ENCODE measurements at regions not wholly inside any gene's neighbourhood (a gene's known extent, or its start where the extent isn't known, plus 50 kb on each side); places are given as distances from the start of the nearest gene placed in this dataset.

DNA sequence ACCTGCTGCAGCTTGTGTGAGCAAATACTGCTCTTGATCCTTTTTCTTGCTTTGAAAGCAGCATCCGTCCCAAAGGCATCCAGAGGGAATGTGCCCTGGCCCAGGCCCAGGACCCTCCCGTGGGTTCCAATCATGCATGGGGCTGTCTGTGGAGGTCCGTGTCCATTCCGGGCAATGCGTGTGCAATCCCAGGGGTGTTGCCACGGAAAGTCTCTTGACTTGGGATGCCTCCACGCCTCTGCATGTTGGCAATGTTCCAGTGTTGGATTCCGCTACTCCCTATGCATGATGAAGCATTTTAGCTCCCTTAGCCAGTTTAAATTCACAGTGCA lies 105.7 kb downstream of the SNRPN start:
- TF ChIP-seq CTCF (IDR thresholded peaks at IDR 0.05; ENCODE audit: poor library complexity, severe bottlenecking) = no peak
- TF ChIP-seq EP300 (conservative IDR thresholded peaks at IDR 0.05; ENCODE audit: poor library complexity, severe bottlenecking) = no peak
- no peak for TF ChIP-seq POLR2AphosphoS5 (IDR thresholded peaks at IDR 0.05)
- TF ChIP-seq EZH2 (IDR thresholded peaks at IDR 0.05; ENCODE audit: borderline replicate concordance, insufficient read depth, low read length, poor library complexity, severe bottlenecking) = no peak
- no peak for TF ChIP-seq TAF1 (IDR thresholded peaks at IDR 0.05; ENCODE audit: low read depth)
